HEK293 (cell line): ENCODE measurements at regions not wholly inside any gene's neighbourhood (a gene's known extent, or its start where the extent isn't known, plus 50 kb on each side); places are given as distances from the start of the nearest gene placed in this dataset.

ENCODE experiments used
- SETDB1 ChIP-seq: IDR thresholded peaks from one replicate; pipeline ENCODE4 v1.6.1; 2017; ENCODE audit warnings: mild to moderate bottlenecking, low read length, moderate library complexity, mixed read lengths; ENCODE audit not compliant: insufficient read length
- ZEB2 ChIP-seq: fragments of 450-650 bp; formaldehyde crosslinking; IDR thresholded peaks from 2 replicates; pipeline ENCODE4 v1.5.1; 2016; ENCODE audit warnings: missing biosample characterization, missing genetic modification characterization
- ZNF146 ChIP-seq: fragments of 450-650 bp; formaldehyde crosslinking; IDR thresholded peaks from 2 replicates; pipeline ENCODE4 v1.5.1; 2016; ENCODE audit warnings: missing biosample characterization, missing genetic modification characterization
- ZSCAN30 ChIP-seq: fragments of 450-650 bp; IDR thresholded peaks from 2 replicates; pipeline ENCODE4 v1.5.1; 2018; ENCODE audit warnings: missing biosample characterization, mild to moderate bottlenecking, missing genetic modification characterization, moderate library complexity
- TF ChIP-seq, protein P1 (sequence below): fragments of 450-650 bp; formaldehyde crosslinking; IDR thresholded peaks from 2 replicates; pipeline ENCODE4 v1.5.1; 2016; ENCODE audit warnings: missing biosample characterization, missing genetic modification characterization
- TF ChIP-seq, protein P2 (sequence below): fragments of 450-650 bp; formaldehyde crosslinking; IDR thresholded peaks from 2 replicates; pipeline ENCODE4 v1.5.1; 2016; ENCODE audit warnings: missing biosample characterization, missing genetic modification characterization

DNA sequence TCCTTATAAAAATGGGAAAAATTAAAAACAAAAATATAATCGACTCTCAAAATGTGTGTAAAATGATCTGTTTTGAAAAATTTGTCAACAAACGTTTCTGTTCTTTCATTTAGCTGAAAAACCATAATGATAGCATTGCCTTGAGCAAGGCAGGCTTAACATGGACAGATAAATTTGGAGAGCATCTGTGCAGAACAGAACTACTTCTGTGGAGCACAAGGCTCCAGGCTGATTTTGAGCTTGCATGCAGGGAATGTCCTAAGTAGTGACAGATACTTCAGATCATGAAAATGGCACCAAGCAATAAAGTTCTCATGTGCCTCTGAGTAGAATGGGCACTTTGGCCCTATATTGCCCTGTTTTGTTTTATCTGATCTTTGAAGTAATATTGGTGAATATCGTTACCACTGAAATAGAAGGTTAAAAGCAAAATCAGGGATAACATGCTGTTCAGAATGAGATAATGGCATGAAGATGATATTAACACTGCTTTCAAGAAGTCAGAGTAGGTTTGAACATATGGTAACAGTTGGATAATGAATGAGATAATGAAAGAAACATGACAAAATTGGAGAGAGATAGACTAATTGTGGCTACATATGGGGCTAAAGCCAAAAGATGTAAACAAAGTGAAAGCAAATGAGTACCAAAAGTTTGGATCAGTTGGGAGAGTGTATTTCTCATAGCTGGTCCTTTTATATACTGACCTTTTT is 730.5 kb upstream of the CCDC179 start:
- TF ChIP-seq, protein P1, sequence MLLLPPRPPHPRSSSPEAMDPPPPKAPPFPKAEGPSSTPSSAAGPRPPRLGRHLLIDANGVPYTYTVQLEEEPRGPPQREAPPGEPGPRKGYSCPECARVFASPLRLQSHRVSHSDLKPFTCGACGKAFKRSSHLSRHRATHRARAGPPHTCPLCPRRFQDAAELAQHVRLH (tag by site-specific recombination) = no peak
- TF ChIP-seq ZEB2 (tag by site-specific recombination) = no peak
- TF ChIP-seq, protein P2, sequence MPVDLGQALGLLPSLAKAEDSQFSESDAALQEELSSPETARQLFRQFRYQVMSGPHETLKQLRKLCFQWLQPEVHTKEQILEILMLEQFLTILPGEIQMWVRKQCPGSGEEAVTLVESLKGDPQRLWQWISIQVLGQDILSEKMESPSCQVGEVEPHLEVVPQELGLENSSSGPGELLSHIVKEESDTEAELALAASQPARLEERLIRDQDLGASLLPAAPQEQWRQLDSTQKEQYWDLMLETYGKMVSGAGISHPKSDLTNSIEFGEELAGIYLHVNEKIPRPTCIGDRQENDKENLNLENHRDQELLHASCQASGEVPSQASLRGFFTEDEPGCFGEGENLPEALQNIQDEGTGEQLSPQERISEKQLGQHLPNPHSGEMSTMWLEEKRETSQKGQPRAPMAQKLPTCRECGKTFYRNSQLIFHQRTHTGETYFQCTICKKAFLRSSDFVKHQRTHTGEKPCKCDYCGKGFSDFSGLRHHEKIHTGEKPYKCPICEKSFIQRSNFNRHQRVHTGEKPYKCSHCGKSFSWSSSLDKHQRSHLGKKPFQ (tag by site-specific recombination) = no peak
- TF ChIP-seq ZNF146 (tag by site-specific recombination) = no peak
- TF ChIP-seq ZSCAN30 (tag by site-specific recombination) = no peak
- TF ChIP-seq SETDB1 = no peak
